Activated B cell treated with CpG ODN at 0.5 μM for 24 hours (primary cell): ENCODE measurements at regions not wholly inside any gene's neighbourhood (a gene's known extent, or its start where the extent isn't known, plus 50 kb on each side); places are given as distances from the start of the nearest gene placed in this dataset.

Experiments used
- ATAC-seq: fragments of 200-7000 bp; cut with Tn5 transposase; one replicate; pipeline ENCODE4 v1.10.0; 2021; ENCODE audit warnings: low read depth, mild to moderate bottlenecking, moderate library complexity
- CTCF ChIA-PET: fragments of 350-600 bp; sonication (Branson Sonifier 250); formaldehyde crosslinking; loops from one replicate; lab custom pipeline; 2021; ENCODE audit warnings: antibody characterized with exemption; lab: Charles Lee
- POLR2A ChIA-PET: fragments of 350-600 bp; sonication (Branson Sonifier 250); formaldehyde crosslinking; loops from one replicate; lab custom pipeline; 2021; ENCODE audit warnings: antibody characterized with exemption; lab: Charles Lee
- DNase-seq: peaks from one replicate; pipeline ENCODE4 v3.0.0; 2022
- H3K27ac Mint-ChIP-seq: one replicate; pipeline ENCODE4 v1.8.0; 2020; ENCODE audit warnings: mixed read lengths
- H3K27me3 Mint-ChIP-seq: one replicate; pipeline ENCODE4 v1.8.0; 2021; ENCODE audit warnings: mixed read lengths
- H3K36me3 Mint-ChIP-seq: one replicate; pipeline ENCODE4 v1.8.0; 2021; ENCODE audit warnings: low read depth, mixed read lengths
- H3K4me1 Mint-ChIP-seq: one replicate; pipeline ENCODE4 v1.8.0; 2021; ENCODE audit warnings: mixed read lengths
- H3K4me3 Mint-ChIP-seq: one replicate; pipeline ENCODE4 v1.8.0; 2020; ENCODE audit warnings: mild to moderate bottlenecking, mixed read lengths
- H3K9me3 Mint-ChIP-seq: one replicate; pipeline ENCODE4 v1.8.0; 2020; ENCODE audit warnings: mixed read lengths
- intact Hi-C: fragments of 100-400 bp; cut with micrococcal nuclease; formaldehyde crosslinking; loops from one replicate; pipeline ENCODE4 v1.15.1; 2024
- TF ChIP-seq, protein P1 (sequence below): fragments of 200-600 bp; IDR thresholded peaks from one replicate; pipeline ENCODE4 v1.8.0; 2022; ENCODE audit warnings: antibody characterized with exemption, mild to moderate bottlenecking

DNA sequence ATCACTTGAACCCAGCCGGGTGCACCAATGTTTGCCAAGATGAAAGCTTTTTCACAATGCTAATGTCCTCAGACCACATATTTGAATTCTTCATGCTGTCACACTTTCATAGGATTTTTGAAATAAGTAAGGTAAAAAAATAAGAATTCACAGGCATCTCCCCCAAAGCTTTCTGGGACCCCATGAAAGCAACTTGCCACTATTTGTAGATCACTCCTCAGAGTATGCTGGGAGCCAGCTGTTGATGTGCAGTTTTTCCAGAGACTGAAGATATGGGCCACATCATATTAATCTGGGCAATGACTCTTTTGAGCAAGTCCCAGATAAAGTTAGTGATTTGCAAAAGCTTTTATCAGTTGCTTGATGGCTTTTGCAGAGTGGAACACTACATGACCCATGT, 507.9 kb downstream of the RASEF start:
- ChIA-PET CTCF (no interaction called here), POLR2A (no interaction called here)
- no peaks in the 10 kb centered on the region for H3K4me1 Mint-ChIP-seq

GRCh38 chr9:82555431-82556051, 507.4 kb downstream of the RASEF start:
- TF ChIP-seq, protein P1, sequence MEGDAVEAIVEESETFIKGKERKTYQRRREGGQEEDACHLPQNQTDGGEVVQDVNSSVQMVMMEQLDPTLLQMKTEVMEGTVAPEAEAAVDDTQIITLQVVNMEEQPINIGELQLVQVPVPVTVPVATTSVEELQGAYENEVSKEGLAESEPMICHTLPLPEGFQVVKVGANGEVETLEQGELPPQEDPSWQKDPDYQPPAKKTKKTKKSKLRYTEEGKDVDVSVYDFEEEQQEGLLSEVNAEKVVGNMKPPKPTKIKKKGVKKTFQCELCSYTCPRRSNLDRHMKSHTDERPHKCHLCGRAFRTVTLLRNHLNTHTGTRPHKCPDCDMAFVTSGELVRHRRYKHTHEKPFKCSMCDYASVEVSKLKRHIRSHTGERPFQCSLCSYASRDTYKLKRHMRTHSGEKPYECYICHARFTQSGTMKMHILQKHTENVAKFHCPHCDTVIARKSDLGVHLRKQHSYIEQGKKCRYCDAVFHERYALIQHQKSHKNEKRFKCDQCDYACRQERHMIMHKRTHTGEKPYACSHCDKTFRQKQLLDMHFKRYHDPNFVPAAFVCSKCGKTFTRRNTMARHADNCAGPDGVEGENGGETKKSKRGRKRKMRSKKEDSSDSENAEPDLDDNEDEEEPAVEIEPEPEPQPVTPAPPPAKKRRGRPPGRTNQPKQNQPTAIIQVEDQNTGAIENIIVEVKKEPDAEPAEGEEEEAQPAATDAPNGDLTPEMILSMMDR: no peak
- Mint-ChIP-seq H3K27ac (no peak overlapping the region), H3K9me3 (no peaks in the 10 kb centered on the region), H3K4me3 (no peak overlapping the region), H3K27me3 (no peaks in the 10 kb centered on the region), H3K36me3 (no peaks in the 10 kb centered on the region), H3K4me1 (no peaks in the 10 kb centered on the region)
- intact Hi-C loops: no loop called here
- POLR2A ChIA-PET: no interaction called here
- CTCF ChIA-PET: no interaction called here
- DNase-seq (no peak), ATAC-seq (no peak)

More for the DNA sequence above, 507.9 kb downstream of the RASEF start:
- no peak overlapping the region for H3K4me3 Mint-ChIP-seq
- H3K27me3 Mint-ChIP-seq: no peaks in the 10 kb centered on the region
- TF ChIP-seq, protein P1: no peak
- H3K27ac Mint-ChIP-seq: no peak overlapping the region
- intact Hi-C loops: no loop called here
- H3K9me3 Mint-ChIP-seq: no peaks in the 10 kb centered on the region
- ATAC-seq: no peak
- no peaks in the 10 kb centered on the region for H3K36me3 Mint-ChIP-seq
- no peak for DNase-seq

DNA sequence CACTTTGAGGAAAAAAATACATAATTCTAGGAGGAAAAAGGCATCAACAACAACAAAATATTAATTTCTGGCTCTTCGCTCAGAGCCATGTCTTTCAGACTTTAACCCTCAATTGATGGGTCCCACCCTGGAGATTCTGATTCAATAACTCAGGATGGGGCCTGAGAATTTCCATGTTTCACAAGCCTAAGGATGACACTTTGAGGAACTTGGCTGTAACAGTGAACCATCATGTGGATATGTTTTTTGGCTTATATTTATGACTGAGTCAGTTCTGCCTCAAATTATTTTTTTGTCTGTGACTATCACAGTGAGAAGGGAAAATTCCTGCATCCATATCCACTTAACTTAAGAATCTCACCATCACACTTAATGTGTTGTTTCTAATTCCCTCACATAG, 504.6 kb downstream of the RASEF start:
- no peaks in the 10 kb centered on the region for H3K27me3 Mint-ChIP-seq
- CTCF ChIA-PET: no interaction called here
- no peak for ATAC-seq

GRCh38 chr9:82558855-82559630, 503.9 kb downstream of the RASEF start:
- H3K27ac Mint-ChIP-seq: no peak overlapping the region
- ATAC-seq (no peak), DNase-seq (no peak)
- H3K4me1 Mint-ChIP-seq: no peaks in the 10 kb centered on the region
- no peaks in the 10 kb centered on the region for H3K27me3 Mint-ChIP-seq
- POLR2A ChIA-PET: no interaction called here
- CTCF ChIA-PET: no interaction called here
- intact Hi-C loops: no loop called here
- H3K36me3 Mint-ChIP-seq: no peaks in the 10 kb centered on the region
- H3K9me3 Mint-ChIP-seq: no peaks in the 10 kb centered on the region
- no peak overlapping the region for H3K4me3 Mint-ChIP-seq
- TF ChIP-seq, protein P1: no peak

More for the DNA sequence above, 504.6 kb downstream of the RASEF start:
- intact Hi-C loops: no loop called here
- TF ChIP-seq, protein P1: no peak
- H3K4me1 Mint-ChIP-seq: no peaks in the 10 kb centered on the region
- POLR2A ChIA-PET: no interaction called here
- H3K4me3 Mint-ChIP-seq: no peak overlapping the region
- DNase-seq: no peak
- H3K36me3 Mint-ChIP-seq: no peaks in the 10 kb centered on the region
- no peak overlapping the region for H3K27ac Mint-ChIP-seq
- no peaks in the 10 kb centered on the region for H3K9me3 Mint-ChIP-seq

DNA sequence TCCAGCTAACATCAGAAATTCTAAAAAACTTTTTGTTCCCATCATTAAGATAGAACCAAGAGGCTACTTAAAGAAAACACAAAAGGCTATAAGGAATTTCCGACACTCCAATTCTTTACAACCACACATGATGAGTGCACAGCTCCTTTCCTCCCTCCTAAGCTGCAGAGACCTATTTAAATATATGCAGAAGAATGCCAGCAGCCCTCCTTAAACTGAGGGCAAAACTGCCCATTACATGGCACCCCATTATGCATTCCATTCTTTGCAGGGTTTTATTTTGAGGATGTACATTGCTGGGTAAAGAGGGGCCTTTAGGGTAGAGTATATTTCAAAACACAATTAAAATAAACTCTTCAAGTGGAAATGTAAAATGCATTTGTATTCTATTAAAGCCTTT, 502.9 kb downstream of the RASEF start:
- no peak overlapping the region for H3K4me3 Mint-ChIP-seq
- ChIA-PET CTCF (no interaction called here), POLR2A (no interaction called here)
- no peaks in the 10 kb centered on the region for H3K27me3 Mint-ChIP-seq
- H3K27ac Mint-ChIP-seq: no peak overlapping the region
- no peaks in the 10 kb centered on the region for H3K4me1 Mint-ChIP-seq
- TF ChIP-seq, protein P1: no peak
- intact Hi-C loops: no loop called here
- ATAC-seq (no peak), DNase-seq (no peak)
- H3K9me3 Mint-ChIP-seq: no peaks in the 10 kb centered on the region
- no peaks in the 10 kb centered on the region for H3K36me3 Mint-ChIP-seq
